Hepatocyte (in vitro differentiated cells): ENCODE measurements at regions not wholly inside any gene's neighbourhood (a gene's known extent, or its start where the extent isn't known, plus 50 kb on each side); places are given as distances from the start of the nearest gene placed in this dataset.

Experiments used
- DNase-seq: peaks from one replicate; pipeline ENCODE4 v3.0.0-alpha.2; 2016; ENCODE audit warnings: low spot score
- H2AFZ ChIP-seq: fragments of 200-600 bp; sonication (generic); 2 replicates; pipeline ENCODE4 v1.6.0; 2016; ENCODE audit warnings: antibody characterized with exemption, mild to moderate bottlenecking
- H3K27ac ChIP-seq: fragments of 200-600 bp; sonication (generic); 2 replicates; pipeline ENCODE4 v1.5.1; 2016; ENCODE audit warnings: mild to moderate bottlenecking
- H3K27me3 ChIP-seq: fragments of 200-600 bp; sonication (generic); 2 replicates; pipeline ENCODE4 v1.6.1; 2016
- H3K36me3 ChIP-seq: fragments of 200-600 bp; sonication (generic); replicated peaks from 2 replicates; pipeline ENCODE4 v1.5.1; 2016; ENCODE audit warnings: low read depth; ENCODE audit not compliant: insufficient read depth
- H3K4me1 ChIP-seq: fragments of 200-600 bp; sonication (generic); 2 replicates; pipeline ENCODE4 v1.5.1; 2016; ENCODE audit warnings: mild to moderate bottlenecking, moderate library complexity; ENCODE audit not compliant: insufficient read depth
- H3K4me2 ChIP-seq: fragments of 200-600 bp; sonication (generic); 2 replicates; pipeline ENCODE4 v1.6.0; 2016
- H3K4me3 ChIP-seq: fragments of 200-600 bp; sonication (generic); 2 replicates; pipeline ENCODE4 v1.5.1; 2016; ENCODE audit warnings: mild to moderate bottlenecking
- H3K79me2 ChIP-seq: fragments of 200-600 bp; sonication (generic); 2 replicates; pipeline ENCODE4 v1.6.0; 2017; ENCODE audit warnings: mild to moderate bottlenecking
- H3K9me2 ChIP-seq: fragments of 200-600 bp; sonication (generic); replicated peaks from 2 replicates; pipeline ENCODE4 v1.6.0; 2017; ENCODE audit warnings: mild to moderate bottlenecking; ENCODE audit not compliant: insufficient read depth
- H3K9me3 ChIP-seq: fragments of 200-600 bp; sonication (generic); 2 replicates; pipeline ENCODE4 v1.5.1; 2016; ENCODE audit warnings: low read depth, mild to moderate bottlenecking
- H4K20me1 ChIP-seq: fragments of 200-600 bp; sonication (generic); 2 replicates; pipeline ENCODE4 v1.6.0; 2016; ENCODE audit warnings: mild to moderate bottlenecking; ENCODE audit not compliant: insufficient read depth, poor library complexity, severe bottlenecking
- EZH2 ChIP-seq: fragments of 200-600 bp; sonication (generic); IDR thresholded peaks from 2 replicates; pipeline ENCODE4 v1.6.1; 2016; ENCODE audit warnings: antibody characterized with exemption, mild to moderate bottlenecking, borderline replicate concordance
- EZH2phosphoT487 ChIP-seq: fragments of 200-600 bp; sonication (generic); IDR thresholded peaks from one replicate; pipeline ENCODE4 v1.6.1; 2018; ENCODE audit warnings: antibody characterized with exemption, mild to moderate bottlenecking, low read depth, moderate library complexity; ENCODE audit not compliant: unreplicated experiment, severe bottlenecking
- WGBS: methylation state at CpG from one replicate; pipeline ENCODE4 v1.1.6; 2016; ENCODE audit warnings: low lambda C conversion rate; ENCODE audit errors: missing lambda C conversion rate; 5-methylcytosine and 5-hydroxymethylcytosine counted together
- TF ChIP-seq, protein P1 (sequence below): fragments of 200-600 bp; sonication (generic); IDR thresholded peaks from 2 replicates; pipeline ENCODE4 v1.5.1; 2016; ENCODE audit warnings: antibody characterized with exemption, mild to moderate bottlenecking; ENCODE audit not compliant: poor library complexity

GRCh38 chr7:31418928-31419327, 78.4 kb upstream of the NEUROD6 start:
- H3K4me2 ChIP-seq = no peak overlapping the region
- no peaks in the 10 kb centered on the region for H3K4me1 ChIP-seq
- TF ChIP-seq EZH2 (no peak), EZH2phosphoT487 (no peak)
- TF ChIP-seq, protein P1, sequence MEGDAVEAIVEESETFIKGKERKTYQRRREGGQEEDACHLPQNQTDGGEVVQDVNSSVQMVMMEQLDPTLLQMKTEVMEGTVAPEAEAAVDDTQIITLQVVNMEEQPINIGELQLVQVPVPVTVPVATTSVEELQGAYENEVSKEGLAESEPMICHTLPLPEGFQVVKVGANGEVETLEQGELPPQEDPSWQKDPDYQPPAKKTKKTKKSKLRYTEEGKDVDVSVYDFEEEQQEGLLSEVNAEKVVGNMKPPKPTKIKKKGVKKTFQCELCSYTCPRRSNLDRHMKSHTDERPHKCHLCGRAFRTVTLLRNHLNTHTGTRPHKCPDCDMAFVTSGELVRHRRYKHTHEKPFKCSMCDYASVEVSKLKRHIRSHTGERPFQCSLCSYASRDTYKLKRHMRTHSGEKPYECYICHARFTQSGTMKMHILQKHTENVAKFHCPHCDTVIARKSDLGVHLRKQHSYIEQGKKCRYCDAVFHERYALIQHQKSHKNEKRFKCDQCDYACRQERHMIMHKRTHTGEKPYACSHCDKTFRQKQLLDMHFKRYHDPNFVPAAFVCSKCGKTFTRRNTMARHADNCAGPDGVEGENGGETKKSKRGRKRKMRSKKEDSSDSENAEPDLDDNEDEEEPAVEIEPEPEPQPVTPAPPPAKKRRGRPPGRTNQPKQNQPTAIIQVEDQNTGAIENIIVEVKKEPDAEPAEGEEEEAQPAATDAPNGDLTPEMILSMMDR = no peak
- H4K20me1 ChIP-seq = no peaks in the 10 kb centered on the region
- no peak overlapping the region for H3K27ac ChIP-seq
- no peaks in the 10 kb centered on the region for H3K36me3 ChIP-seq
- H3K9me2 ChIP-seq = no peaks in the 10 kb centered on the region
- no peak overlapping the region for H3K4me3 ChIP-seq
- WGBS = 92% methylated on average over 2 of the region's 2 CpGs
- no peaks in the 10 kb centered on the region for H3K79me2 ChIP-seq
- DNase-seq = no peak
- no peaks in the 10 kb centered on the region for H3K27me3 ChIP-seq
- H2AFZ ChIP-seq = no peak overlapping the region
- H3K9me3 ChIP-seq = no peaks in the 10 kb centered on the region

DNA sequence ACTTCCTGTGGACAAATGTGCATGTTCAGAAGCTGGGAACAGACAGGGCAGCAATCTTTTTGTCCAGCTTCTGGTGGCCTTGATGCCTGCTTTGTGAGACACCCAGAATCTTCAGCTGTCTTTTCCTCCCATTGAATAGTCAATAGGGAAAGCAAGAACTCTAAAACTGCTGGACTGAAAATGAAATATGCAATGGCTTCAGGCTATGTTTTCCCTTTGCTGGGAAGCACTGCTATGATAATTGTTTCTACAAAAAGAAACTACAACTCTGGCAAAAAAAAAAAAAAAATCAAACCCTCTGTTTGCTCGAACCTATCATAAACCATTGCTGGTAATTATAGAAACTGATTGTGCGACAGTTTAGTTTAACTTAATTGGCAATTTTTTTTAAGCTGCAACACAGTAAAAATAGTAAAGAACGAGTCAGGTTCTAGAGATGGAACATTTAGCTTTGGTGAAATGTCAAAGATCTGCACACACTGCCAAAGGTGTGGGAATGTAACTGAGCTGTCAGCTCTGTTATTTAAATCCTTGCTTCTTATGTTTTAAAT, 79.1 kb upstream of the NEUROD6 start:
- no peaks in the 10 kb centered on the region for H4K20me1 ChIP-seq
- no peaks in the 10 kb centered on the region for H3K27me3 ChIP-seq
- no peak overlapping the region for H3K27ac ChIP-seq
- H3K36me3 ChIP-seq = no peaks in the 10 kb centered on the region
- H3K4me1 ChIP-seq = no peaks in the 10 kb centered on the region
- H2AFZ ChIP-seq = no peak overlapping the region
- H3K4me3 ChIP-seq = no peak overlapping the region
- H3K4me2 ChIP-seq = no peak overlapping the region
- no peaks in the 10 kb centered on the region for H3K79me2 ChIP-seq
- no peaks in the 10 kb centered on the region for H3K9me2 ChIP-seq
- H3K9me3 ChIP-seq = no peaks in the 10 kb centered on the region
- WGBS = 47% methylated on average over 3 of the region's 3 CpGs
- TF ChIP-seq, protein P1 = no peak
- TF ChIP-seq EZH2phosphoT487 (no peak), EZH2 (no peak)
- DNase-seq = no peak

GRCh38 chr7:31420948-31421347, 80.4 kb upstream of the NEUROD6 start:
- TF ChIP-seq EZH2 (no peak), EZH2phosphoT487 (no peak)
- TF ChIP-seq, protein P1 = no peak
- Histone ChIP-seq H2AFZ (no peak overlapping the region), H3K4me3 (no peak overlapping the region), H3K4me2 (no peak overlapping the region), H3K36me3 (no peaks in the 10 kb centered on the region), H3K9me2 (no peaks in the 10 kb centered on the region), H3K27me3 (no peaks in the 10 kb centered on the region), H3K4me1 (no peaks in the 10 kb centered on the region), H4K20me1 (no peaks in the 10 kb centered on the region), H3K27ac (no peak overlapping the region), H3K9me3 (no peaks in the 10 kb centered on the region), H3K79me2 (no peaks in the 10 kb centered on the region)
- DNase-seq = no peak
- WGBS = 77% methylated on average over 1 of the region's 1 CpG

DNA sequence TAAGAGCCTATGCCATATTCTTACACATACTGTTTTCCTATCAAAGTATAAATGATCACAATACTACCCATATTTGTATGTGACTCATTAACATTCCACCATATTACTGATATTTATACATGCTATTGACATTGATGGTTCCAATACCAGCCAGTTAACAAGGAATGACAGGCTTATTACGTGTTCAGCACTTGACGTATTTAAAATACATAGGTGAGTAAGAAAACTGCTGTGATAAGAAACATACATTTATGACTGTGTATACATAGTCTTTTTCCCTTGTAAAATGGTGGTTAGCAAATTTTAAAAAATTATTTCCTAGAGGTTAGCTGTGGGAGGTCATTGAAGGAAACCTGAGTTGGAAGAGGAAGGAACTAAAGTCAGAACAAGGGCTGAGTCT, 81.1 kb upstream of the NEUROD6 start:
- 85% methylated on average over 2 of the region's 2 CpGs for WGBS
- no peak overlapping the region for H3K4me3 ChIP-seq
- no peak for DNase-seq
- no peaks in the 10 kb centered on the region for H3K9me2 ChIP-seq
- no peaks in the 10 kb centered on the region for H3K79me2 ChIP-seq
- no peak for TF ChIP-seq EZH2
- TF ChIP-seq, protein P1 = no peak
- no peak for TF ChIP-seq EZH2phosphoT487
- H3K27ac ChIP-seq = no peak overlapping the region
- no peak overlapping the region for H2AFZ ChIP-seq
- H3K4me1 ChIP-seq = no peaks in the 10 kb centered on the region
- H3K4me2 ChIP-seq = no peak overlapping the region
- no peaks in the 10 kb centered on the region for H4K20me1 ChIP-seq
- H3K36me3 ChIP-seq = no peaks in the 10 kb centered on the region
- no peaks in the 10 kb centered on the region for H3K9me3 ChIP-seq
- H3K27me3 ChIP-seq = no peaks in the 10 kb centered on the region
